WTC11 (cell line): ENCODE measurements at regions not wholly inside any gene's neighbourhood (a gene's known extent, or its start where the extent isn't known, plus 50 kb on each side); places are given as distances from the start of the nearest gene placed in this dataset.

Experiments used
- ATAC-seq: fragments of 200-7000 bp; cut with Tn5 transposase; 2 replicates; pipeline ENCODE4 v1.10.0; 2021; ENCODE audit warnings: mild to moderate bottlenecking, moderate library complexity
- CTCF ChIA-PET: fragments of 300-600 bp; sonication (Branson Sonifier 250); formaldehyde crosslinking; loops from one replicate; lab custom pipeline; 2021; ENCODE audit warnings: antibody characterized with exemption; lab: Charles Lee
- POLR2A ChIA-PET: fragments of 350-600 bp; sonication (Branson Sonifier 250); formaldehyde crosslinking; loops from one replicate; lab custom pipeline; 2021; ENCODE audit warnings: antibody characterized with exemption; lab: Charles Lee
- DNase-seq: peaks from one replicate; pipeline ENCODE4 v3.0.0; 2021; ENCODE audit warnings: low spot score
- H3K27ac Mint-ChIP-seq: 2 replicates; pipeline ENCODE4 v1.8.0; 2021; ENCODE audit warnings: mixed read lengths
- H3K27me3 Mint-ChIP-seq: 2 replicates; pipeline ENCODE4 v1.8.0; 2021; ENCODE audit warnings: low read depth, mild to moderate bottlenecking, moderate library complexity, mixed read lengths
- H3K36me3 Mint-ChIP-seq: 2 replicates; pipeline ENCODE4 v1.8.0; 2021; ENCODE audit warnings: mixed read lengths
- H3K4me1 Mint-ChIP-seq: 2 replicates; pipeline ENCODE4 v1.8.0; 2022; ENCODE audit warnings: mixed read lengths
- H3K4me3 Mint-ChIP-seq: 2 replicates; pipeline ENCODE4 v1.8.0; 2021; ENCODE audit warnings: mild to moderate bottlenecking, moderate library complexity, mixed read lengths
- H3K9me3 Mint-ChIP-seq: 2 replicates; pipeline ENCODE4 v1.8.0; 2021; ENCODE audit warnings: mixed read lengths
- ATF1 ChIP-seq: sonication (generic); formaldehyde crosslinking; IDR thresholded peaks from 2 replicates; pipeline ENCODE4 v1.8.1; 2023; ENCODE audit warnings: mild to moderate bottlenecking, moderate library complexity, missing genetic modification reagents
- PRRX2 ChIP-seq: fragments of 250-450 bp; sonication (Bioruptor Pico); IDR thresholded peaks from 2 replicates; pipeline ENCODE4 v1.8.0; 2021; ENCODE audit warnings: mild to moderate bottlenecking
- ZNF671 ChIP-seq: fragments of 250-450 bp; sonication (Bioruptor Pico); IDR thresholded peaks from 2 replicates; pipeline ENCODE4 v1.8.0; 2021; ENCODE audit warnings: mild to moderate bottlenecking
- TF ChIP-seq, protein P1 (sequence below): sonication (generic); formaldehyde crosslinking; IDR thresholded peaks from 2 replicates; pipeline ENCODE4 v1.8.1; 2023; ENCODE audit warnings: mild to moderate bottlenecking, moderate library complexity, missing genetic modification reagents

DNA sequence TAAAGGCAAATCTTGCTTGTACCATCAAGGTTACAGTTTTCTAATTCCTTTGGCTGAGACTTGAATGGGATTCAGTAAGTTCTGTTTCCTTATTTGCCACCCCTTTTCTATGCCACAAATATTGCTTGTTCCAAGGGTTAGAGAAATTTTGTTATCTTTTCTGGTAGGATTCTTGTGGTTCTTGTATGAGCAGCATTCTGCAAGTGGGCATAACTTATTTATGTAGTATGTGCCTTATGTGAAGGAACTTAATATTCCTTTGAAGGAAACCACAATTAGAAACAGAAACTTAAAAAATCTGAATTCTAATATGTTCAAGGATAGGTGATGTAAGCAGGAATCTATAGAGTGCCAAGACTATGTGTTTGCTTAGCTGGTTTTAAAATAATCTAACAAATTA, 53.1 kb upstream of the TSPAN5 start:
- Mint-ChIP-seq H3K36me3 (0 out of 2 replicates have a peak, but pooled peaks cover 2% of the 10 kb centered on the region), H3K27me3 (no peaks in the 10 kb centered on the region)
- POLR2A ChIA-PET: no interaction called here
- TF ChIP-seq ZNF671 (CRISPR knock-in tag) (no peak), PRRX2 (CRISPR knock-in tag) (no peak)
- TF ChIP-seq, all 79 proteins: peak for 0
- DNase-seq (no peak), ATAC-seq (no peak)
- CTCF ChIA-PET: no interaction called here
- no peak overlapping the region for H3K4me3 Mint-ChIP-seq
- peaks cover 2% of the 10 kb centered on the region; the same call in 1 of the 2 replicates for H3K9me3 Mint-ChIP-seq
- H3K4me1 Mint-ChIP-seq: peaks cover 3% of the 10 kb centered on the region; the same call in 1 of the 2 replicates
- H3K27ac Mint-ChIP-seq: no peak overlapping the region

DNA sequence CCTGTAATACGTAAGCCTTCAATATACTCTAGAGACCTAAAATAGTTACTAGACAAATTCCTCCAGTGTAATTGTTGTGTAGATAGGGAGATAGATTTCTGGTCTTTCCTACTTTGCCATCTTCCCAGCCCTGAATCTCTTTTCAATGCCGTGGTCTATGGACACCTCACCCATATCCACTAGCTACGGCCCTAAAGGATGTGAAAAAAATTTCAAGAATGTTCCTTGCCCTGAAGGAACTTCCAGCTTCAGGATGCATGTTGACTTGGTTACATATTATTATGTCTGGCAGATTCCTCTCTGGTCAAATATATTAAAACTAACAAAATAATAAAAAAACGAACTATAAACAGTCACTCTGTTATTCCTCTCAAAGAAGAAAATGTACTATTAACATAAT, 52.4 kb upstream of the TSPAN5 start:
- Mint-ChIP-seq H3K9me3 (peaks cover 9% of the 10 kb centered on the region), H3K4me1 (peaks cover 3% of the 10 kb centered on the region; the same call in 1 of the 2 replicates), H3K36me3 (peaks cover 8% of the 10 kb centered on the region), H3K27ac (no peak overlapping the region), H3K27me3 (no peaks in the 10 kb centered on the region), H3K4me3 (no peak overlapping the region)
- DNase-seq (no peak), ATAC-seq (no peak)
- no peak for TF ChIP-seq ATF1 (CRISPR knock-in tag)
- TF ChIP-seq, protein P1, sequence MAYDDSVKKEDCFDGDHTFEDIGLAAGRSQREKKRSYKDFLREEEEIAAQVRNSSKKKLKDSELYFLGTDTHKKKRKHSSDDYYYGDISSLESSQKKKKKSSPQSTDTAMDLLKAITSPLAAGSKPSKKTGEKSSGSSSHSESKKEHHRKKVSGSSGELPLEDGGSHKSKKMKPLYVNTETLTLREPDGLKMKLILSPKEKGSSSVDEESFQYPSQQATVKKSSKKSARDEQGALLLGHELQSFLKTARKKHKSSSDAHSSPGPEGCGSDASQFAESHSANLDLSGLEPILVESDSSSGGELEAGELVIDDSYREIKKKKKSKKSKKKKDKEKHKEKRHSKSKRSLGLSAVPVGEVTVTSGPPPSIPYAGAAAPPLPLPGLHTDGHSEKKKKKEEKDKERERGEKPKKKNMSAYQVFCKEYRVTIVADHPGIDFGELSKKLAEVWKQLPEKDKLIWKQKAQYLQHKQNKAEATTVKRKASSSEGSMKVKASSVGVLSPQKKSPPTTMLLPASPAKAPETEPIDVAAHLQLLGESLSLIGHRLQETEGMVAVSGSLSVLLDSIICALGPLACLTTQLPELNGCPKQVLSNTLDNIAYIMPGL (CRISPR knock-in tag): no peak
- POLR2A ChIA-PET: no interaction called here
- CTCF ChIA-PET: no interaction called here
